ENCODE measurements at regions not wholly inside any gene's neighbourhood (a gene's known extent, or its start where the extent isn't known, plus 50 kb on each side); places are given as distances from the start of the nearest gene placed in this dataset.

GRCh38 chr6:96276856-96277255 is 244.8 kb upstream of the UFL1 start (continued):
- TF ChIP-seq, protein P1, sequence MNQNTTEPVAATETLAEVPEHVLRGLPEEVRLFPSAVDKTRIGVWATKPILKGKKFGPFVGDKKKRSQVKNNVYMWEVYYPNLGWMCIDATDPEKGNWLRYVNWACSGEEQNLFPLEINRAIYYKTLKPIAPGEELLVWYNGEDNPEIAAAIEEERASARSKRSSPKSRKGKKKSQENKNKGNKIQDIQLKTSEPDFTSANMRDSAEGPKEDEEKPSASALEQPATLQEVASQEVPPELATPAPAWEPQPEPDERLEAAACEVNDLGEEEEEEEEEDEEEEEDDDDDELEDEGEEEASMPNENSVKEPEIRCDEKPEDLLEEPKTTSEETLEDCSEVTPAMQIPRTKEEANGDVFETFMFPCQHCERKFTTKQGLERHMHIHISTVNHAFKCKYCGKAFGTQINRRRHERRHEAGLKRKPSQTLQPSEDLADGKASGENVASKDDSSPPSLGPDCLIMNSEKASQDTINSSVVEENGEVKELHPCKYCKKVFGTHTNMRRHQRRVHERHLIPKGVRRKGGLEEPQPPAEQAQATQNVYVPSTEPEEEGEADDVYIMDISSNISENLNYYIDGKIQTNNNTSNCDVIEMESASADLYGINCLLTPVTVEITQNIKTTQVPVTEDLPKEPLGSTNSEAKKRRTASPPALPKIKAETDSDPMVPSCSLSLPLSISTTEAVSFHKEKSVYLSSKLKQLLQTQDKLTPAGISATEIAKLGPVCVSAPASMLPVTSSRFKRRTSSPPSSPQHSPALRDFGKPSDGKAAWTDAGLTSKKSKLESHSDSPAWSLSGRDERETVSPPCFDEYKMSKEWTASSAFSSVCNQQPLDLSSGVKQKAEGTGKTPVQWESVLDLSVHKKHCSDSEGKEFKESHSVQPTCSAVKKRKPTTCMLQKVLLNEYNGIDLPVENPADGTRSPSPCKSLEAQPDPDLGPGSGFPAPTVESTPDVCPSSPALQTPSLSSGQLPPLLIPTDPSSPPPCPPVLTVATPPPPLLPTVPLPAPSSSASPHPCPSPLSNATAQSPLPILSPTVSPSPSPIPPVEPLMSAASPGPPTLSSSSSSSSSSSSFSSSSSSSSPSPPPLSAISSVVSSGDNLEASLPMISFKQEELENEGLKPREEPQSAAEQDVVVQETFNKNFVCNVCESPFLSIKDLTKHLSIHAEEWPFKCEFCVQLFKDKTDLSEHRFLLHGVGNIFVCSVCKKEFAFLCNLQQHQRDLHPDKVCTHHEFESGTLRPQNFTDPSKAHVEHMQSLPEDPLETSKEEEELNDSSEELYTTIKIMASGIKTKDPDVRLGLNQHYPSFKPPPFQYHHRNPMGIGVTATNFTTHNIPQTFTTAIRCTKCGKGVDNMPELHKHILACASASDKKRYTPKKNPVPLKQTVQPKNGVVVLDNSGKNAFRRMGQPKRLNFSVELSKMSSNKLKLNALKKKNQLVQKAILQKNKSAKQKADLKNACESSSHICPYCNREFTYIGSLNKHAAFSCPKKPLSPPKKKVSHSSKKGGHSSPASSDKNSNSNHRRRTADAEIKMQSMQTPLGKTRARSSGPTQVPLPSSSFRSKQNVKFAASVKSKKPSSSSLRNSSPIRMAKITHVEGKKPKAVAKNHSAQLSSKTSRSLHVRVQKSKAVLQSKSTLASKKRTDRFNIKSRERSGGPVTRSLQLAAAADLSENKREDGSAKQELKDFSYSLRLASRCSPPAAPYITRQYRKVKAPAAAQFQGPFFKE (tag by site-specific recombination; IDR thresholded peaks at IDR 0.05; ENCODE audit: borderline replicate concordance), result no peak
- TF ChIP-seq BCL11B (tag by site-specific recombination; IDR thresholded peaks at IDR 0.05; ENCODE audit: low read depth) (no peak), YY2 (tag by site-specific recombination; IDR thresholded peaks at IDR 0.05) (no peak), ZNF626 (tag by site-specific recombination; IDR thresholded peaks at IDR 0.05) (no peak)
- TF ChIP-seq, protein P2, sequence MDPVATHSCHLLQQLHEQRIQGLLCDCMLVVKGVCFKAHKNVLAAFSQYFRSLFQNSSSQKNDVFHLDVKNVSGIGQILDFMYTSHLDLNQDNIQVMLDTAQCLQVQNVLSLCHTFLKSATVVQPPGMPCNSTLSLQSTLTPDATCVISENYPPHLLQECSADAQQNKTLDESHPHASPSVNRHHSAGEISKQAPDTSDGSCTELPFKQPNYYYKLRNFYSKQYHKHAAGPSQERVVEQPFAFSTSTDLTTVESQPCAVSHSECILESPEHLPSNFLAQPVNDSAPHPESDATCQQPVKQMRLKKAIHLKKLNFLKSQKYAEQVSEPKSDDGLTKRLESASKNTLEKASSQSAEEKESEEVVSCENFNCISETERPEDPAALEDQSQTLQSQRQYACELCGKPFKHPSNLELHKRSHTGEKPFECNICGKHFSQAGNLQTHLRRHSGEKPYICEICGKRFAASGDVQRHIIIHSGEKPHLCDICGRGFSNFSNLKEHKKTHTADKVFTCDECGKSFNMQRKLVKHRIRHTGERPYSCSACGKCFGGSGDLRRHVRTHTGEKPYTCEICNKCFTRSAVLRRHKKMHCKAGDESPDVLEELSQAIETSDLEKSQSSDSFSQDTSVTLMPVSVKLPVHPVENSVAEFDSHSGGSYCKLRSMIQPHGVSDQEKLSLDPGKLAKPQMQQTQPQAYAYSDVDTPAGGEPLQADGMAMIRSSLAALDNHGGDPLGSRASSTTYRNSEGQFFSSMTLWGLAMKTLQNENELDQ (tag by site-specific recombination; IDR thresholded peaks at IDR 0.05; ENCODE audit: low read depth), result no peak

DNA sequence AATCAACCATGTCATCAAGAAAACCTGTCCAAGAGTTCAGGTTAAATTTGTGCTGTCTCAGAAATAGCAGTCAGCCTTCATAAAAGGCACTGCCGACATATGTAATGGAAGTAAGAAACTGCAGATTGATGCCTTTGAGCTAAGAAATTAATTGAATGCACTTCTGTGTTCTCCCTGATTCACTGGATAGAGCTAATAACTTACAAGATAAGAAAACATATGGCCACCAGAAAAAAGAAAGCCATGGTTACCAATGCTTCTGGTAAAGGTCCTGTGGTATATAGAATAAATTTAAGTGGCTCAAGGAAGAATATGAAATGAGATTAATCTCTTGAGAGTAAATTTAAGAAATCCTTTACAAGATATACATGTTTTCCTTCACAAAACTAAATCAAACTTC is 242.5 kb upstream of the UFL1 start:
- H3K36me3 ChIP-seq (ENCODE audit: control insufficient read depth in 2 of 2, insufficient read depth in 1 of 2, low read length in 2 of 2), result no peaks in the 10 kb centered on the region
- CTCF ChIA-PET, result no interaction called here

More for the DNA sequence above, 242.5 kb upstream of the UFL1 start:
- no peak for TF ChIP-seq SCRT1 (tag by site-specific recombination; IDR thresholded peaks at IDR 0.05; ENCODE audit: borderline replicate concordance)
- no peak for TF ChIP-seq ZNF600 (tag by site-specific recombination; IDR thresholded peaks at IDR 0.05)
- TF ChIP-seq, protein P3, sequence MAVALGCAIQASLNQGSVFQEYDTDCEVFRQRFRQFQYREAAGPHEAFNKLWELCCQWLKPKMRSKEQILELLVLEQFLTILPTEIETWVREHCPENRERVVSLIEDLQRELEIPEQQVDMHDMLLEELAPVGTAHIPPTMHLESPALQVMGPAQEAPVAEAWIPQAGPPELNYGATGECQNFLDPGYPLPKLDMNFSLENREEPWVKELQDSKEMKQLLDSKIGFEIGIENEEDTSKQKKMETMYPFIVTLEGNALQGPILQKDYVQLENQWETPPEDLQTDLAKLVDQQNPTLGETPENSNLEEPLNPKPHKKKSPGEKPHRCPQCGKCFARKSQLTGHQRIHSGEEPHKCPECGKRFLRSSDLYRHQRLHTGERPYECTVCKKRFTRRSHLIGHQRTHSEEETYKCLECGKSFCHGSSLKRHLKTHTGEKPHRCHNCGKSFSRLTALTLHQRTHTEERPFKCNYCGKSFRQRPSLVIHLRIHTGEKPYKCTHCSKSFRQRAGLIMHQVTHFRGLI (tag by site-specific recombination; IDR thresholded peaks at IDR 0.05), result no peak
- TF ChIP-seq ZNF624 (tag by site-specific recombination; IDR thresholded peaks at IDR 0.05), result no peak
- no peak for TF ChIP-seq ZBTB6 (tag by site-specific recombination; IDR thresholded peaks at IDR 0.05)
- TF ChIP-seq, protein P4, sequence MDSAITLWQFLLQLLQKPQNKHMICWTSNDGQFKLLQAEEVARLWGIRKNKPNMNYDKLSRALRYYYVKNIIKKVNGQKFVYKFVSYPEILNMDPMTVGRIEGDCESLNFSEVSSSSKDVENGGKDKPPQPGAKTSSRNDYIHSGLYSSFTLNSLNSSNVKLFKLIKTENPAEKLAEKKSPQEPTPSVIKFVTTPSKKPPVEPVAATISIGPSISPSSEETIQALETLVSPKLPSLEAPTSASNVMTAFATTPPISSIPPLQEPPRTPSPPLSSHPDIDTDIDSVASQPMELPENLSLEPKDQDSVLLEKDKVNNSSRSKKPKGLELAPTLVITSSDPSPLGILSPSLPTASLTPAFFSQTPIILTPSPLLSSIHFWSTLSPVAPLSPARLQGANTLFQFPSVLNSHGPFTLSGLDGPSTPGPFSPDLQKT (IDR thresholded peaks at IDR 0.05; ENCODE audit: borderline replicate concordance, low read depth, low read length), result no peak
- H3K4me1 ChIP-seq (ENCODE audit: control insufficient read depth, insufficient read depth, low read length), result no peaks in the 10 kb centered on the region
- no peak overlapping the region for H3K27ac ChIP-seq (ENCODE audit: extremely low read depth, low read depth, low read length)
- POLR2A ChIA-PET, result no interaction called here
- H3K9me3 ChIP-seq (ENCODE audit: control insufficient read depth, insufficient read depth, low read depth, low read length), result no peaks in the 10 kb centered on the region
- no peak overlapping the region for H3K4me3 ChIP-seq (ENCODE audit: low read depth, low read length)

All from HEK293 (cell line).